HepG2 (cell line): ENCODE measurements at regions not wholly inside any gene's neighbourhood (a gene's known extent, or its start where the extent isn't known, plus 50 kb on each side); places are given as distances from the start of the nearest gene placed in this dataset.

Experiments used
- ATAC-seq: fragments of 200-7000 bp; cut with Tn5 transposase; 3 replicates; pipeline ENCODE4 v1.9.1; 2020; ENCODE audit warnings: mild to moderate bottlenecking, moderate library complexity
- BruUV-seq: library from RNA; stranded (reverse); fragments of 400-500 nt; replicated peaks from 2 replicates; lab custom pipeline; 2021; lab: Mats Ljungman, UMichigan
- CTCF ChIA-PET: fragments of 300-600 bp; formaldehyde crosslinking; extraction: SDS; loops from one replicate; lab custom pipeline; 2021; ENCODE audit warnings: low total read pairs, inconsistent platforms, low intra/inter-chr PET ratio; lab: Yijun Ruan, JAX
- POLR2A ChIA-PET: fragments of 350-600 bp; sonication (Branson Sonifier 250); formaldehyde crosslinking; loops from one replicate; lab custom pipeline; 2020; ENCODE audit warnings: antibody characterized with exemption, inconsistent platforms; lab: Yijun Ruan, JAX
- DNase-seq: peaks from one replicate; pipeline ENCODE4 v3.0.0-alpha.2; 2015; ENCODE audit warnings: low spot score
- FAIRE-seq: peaks from 3 replicates; lab custom pipeline; 2011; peaks lifted over from hg19 to GRCh38; lab: Jason Lieb, UNC
- H2AFZ ChIP-seq: one replicate; pipeline ENCODE4 v1.6.1; 2011; ENCODE audit warnings: low read length, inconsistent platforms
- H3K27ac ChIP-seq: fragments of 300-600 bp; 3 replicates; pipeline ENCODE4 v1.8.0; 2011; ENCODE audit warnings: mixed run types, mild to moderate bottlenecking, mixed read lengths, low read length, inconsistent platforms; ENCODE audit not compliant: insufficient read depth; ENCODE audit errors: extremely low read length
- H3K27me3 ChIP-seq, 2 experiments: fragments of 200-600 bp in 1 of 2; 2 replicates in 1 of 2; 3 replicates in 1 of 2; pipeline versions ENCODE4 v1.6.0 to v1.8.0; 2011; ENCODE audit warnings: low read length in 2 of 2, mild to moderate bottlenecking in 2 of 2, moderate library complexity in 2 of 2, inconsistent platforms in 1 of 2; ENCODE audit not compliant: insufficient read depth in 2 of 2, control insufficient read depth in 1 of 2
- H3K36me3 ChIP-seq, 2 experiments: fragments of 200-600 bp in 1 of 2; replicated peaks in 1 of 2; 2 replicates in 1 of 2; 3 replicates in 1 of 2; pipeline versions ENCODE4 v1.5.1 to v1.8.0; 2011; ENCODE audit warnings: low read length in 2 of 2, inconsistent platforms in 1 of 2; ENCODE audit not compliant: insufficient read depth in 2 of 2, control insufficient read depth in 1 of 2
- H3K4me1 ChIP-seq: 2 replicates; pipeline ENCODE4 v1.5.1; 2012; ENCODE audit warnings: low read length, inconsistent platforms; ENCODE audit not compliant: insufficient read depth
- H3K4me2 ChIP-seq: 2 replicates; pipeline ENCODE4 v1.6.0; 2011; ENCODE audit warnings: low read depth, low read length, inconsistent platforms
- H3K4me3 ChIP-seq, 3 experiments: fragments of 200-600 bp in 1 of 3; sonication (generic), shearing (Covaris generic) in 1 of 3; replicated peaks in 1 of 3; 2 replicates each; pipeline ENCODE4 v1.5.1; 2011 to 2016; ENCODE audit warnings: low read length in 3 of 3, inconsistent platforms in 2 of 3, low read depth in 2 of 3, mild to moderate bottlenecking in 2 of 3, control low read depth in 1 of 3, mixed read lengths in 1 of 3; ENCODE audit not compliant: insufficient read depth in 1 of 3
- H3K79me2 ChIP-seq: one replicate; pipeline ENCODE4 v1.6.1; 2011; ENCODE audit warnings: low read length, inconsistent platforms; ENCODE audit not compliant: insufficient read depth
- H3K9ac ChIP-seq: 2 replicates; pipeline ENCODE4 v1.6.0; 2011; ENCODE audit warnings: mild to moderate bottlenecking, low read depth, low read length, inconsistent platforms; ENCODE audit not compliant: insufficient read depth
- H3K9me3 ChIP-seq: 2 replicates; pipeline ENCODE4 v1.5.1; 2012; ENCODE audit warnings: mild to moderate bottlenecking, low read length
- H4K20me1 ChIP-seq: 2 replicates; pipeline ENCODE4 v1.6.0; 2011; ENCODE audit warnings: inconsistent platforms, mild to moderate bottlenecking, low read length, moderate library complexity; ENCODE audit not compliant: insufficient read depth
- ARHGAP35 ChIP-seq: sonication (generic); formaldehyde crosslinking; IDR thresholded peaks from 2 replicates; pipeline ENCODE4 v1.9.0; 2022; ENCODE audit warnings: mild to moderate bottlenecking, inconsistent platforms, moderate library complexity, missing genetic modification reagents, borderline replicate concordance
- CHD4 ChIP-seq: fragments of 200-600 bp; sonication (generic); IDR thresholded peaks from 2 replicates; pipeline ENCODE4 v1.7.0; 2017; ENCODE audit warnings: mild to moderate bottlenecking, low read length, borderline replicate concordance
- FOXJ3 ChIP-seq: sonication (generic); formaldehyde crosslinking; IDR thresholded peaks from 2 replicates; pipeline ENCODE4 v1.4.0; 2020; ENCODE audit warnings: missing genetic modification reagents, mild to moderate bottlenecking, borderline replicate concordance
- GATAD1 ChIP-seq: IDR thresholded peaks from 2 replicates; pipeline ENCODE4 v1.6.1; 2016; ENCODE audit warnings: missing genetic modification reagents, missing compliant biosample characterization
- GPN1 ChIP-seq: sonication (generic); formaldehyde crosslinking; IDR thresholded peaks from 2 replicates; pipeline ENCODE4 v1.5.1; 2020; ENCODE audit warnings: missing genetic modification reagents, borderline replicate concordance
- MED8 ChIP-seq: sonication (generic); formaldehyde crosslinking; IDR thresholded peaks from 2 replicates; pipeline ENCODE4 v1.8.1; 2023; ENCODE audit warnings: mild to moderate bottlenecking, missing genetic modification reagents; ENCODE audit not compliant: insufficient replicate concordance
- NFE2L2 ChIP-seq: fragments of 150-350 bp; IDR thresholded peaks from 2 replicates; pipeline ENCODE4 v1.6.1; 2014; ENCODE audit warnings: low read length
- RCOR2 ChIP-seq: IDR thresholded peaks from 2 replicates; pipeline ENCODE4 v1.6.1; 2016; ENCODE audit warnings: missing biosample characterization, missing genetic modification reagents
- ZNF160 ChIP-seq: sonication (generic); formaldehyde crosslinking; IDR thresholded peaks from 2 replicates; pipeline ENCODE4 v1.8.0; 2022; ENCODE audit warnings: mild to moderate bottlenecking, inconsistent platforms, missing genetic modification reagents
- ZNF550 ChIP-seq: sonication (generic); formaldehyde crosslinking; IDR thresholded peaks from 2 replicates; pipeline ENCODE4 v1.4.0; 2020; ENCODE audit warnings: mild to moderate bottlenecking, missing genetic modification reagents, borderline replicate concordance
- ZNF589 ChIP-seq: sonication (generic); formaldehyde crosslinking; conservative IDR thresholded peaks from 2 replicates; pipeline ENCODE4 v1.8.0; 2022; ENCODE audit warnings: mild to moderate bottlenecking, moderate library complexity, missing genetic modification reagents
- ZNF674 ChIP-seq: sonication (generic); formaldehyde crosslinking; IDR thresholded peaks from 2 replicates; pipeline ENCODE4 v1.5.0; 2020; ENCODE audit warnings: low read depth, mild to moderate bottlenecking, missing genetic modification reagents
- ZNF7 ChIP-seq: IDR thresholded peaks from 2 replicates; pipeline ENCODE4 v1.6.1; 2016; ENCODE audit warnings: missing biosample characterization, missing genetic modification reagents
- WGBS: methylation state at CpG from one replicate; pipeline ENCODE4 v1.1.6; 2017; ENCODE audit warnings: low lambda C conversion rate; 5-methylcytosine and 5-hydroxymethylcytosine counted together
- in situ Hi-C: cut with HindIII; loops from 2 replicates; pipeline ENCODE4 v1.10.0; 2017; ENCODE audit warnings: low pct_unique_long_range_greater_than_20kb; ENCODE audit not compliant: extremely low pct_ligation_motif_present
- intact Hi-C: fragments of 100-400 bp; cut with micrococcal nuclease; formaldehyde crosslinking; loops from one replicate; pipeline ENCODE4 v1.10.0; 2022; ENCODE audit not compliant: unreplicated experiment
- TF ChIP-seq, protein P1 (sequence below): sonication (generic); formaldehyde crosslinking; IDR thresholded peaks from 2 replicates; pipeline ENCODE4 v1.8.1; 2023; ENCODE audit warnings: mild to moderate bottlenecking, inconsistent platforms, moderate library complexity, missing genetic modification reagents, borderline replicate concordance
- TF ChIP-seq, protein P2 (sequence below): IDR thresholded peaks from 2 replicates; pipeline ENCODE4 v1.6.1; 2012; ENCODE audit warnings: inconsistent platforms
- TF ChIP-seq, protein P3 (sequence below): sonication (generic); formaldehyde crosslinking; IDR thresholded peaks from 2 replicates; pipeline ENCODE4 v1.4.0; 2020; ENCODE audit warnings: missing genetic modification reagents
- TF ChIP-seq, protein P4 (sequence below): sonication (generic); formaldehyde crosslinking; IDR thresholded peaks from 2 replicates; pipeline ENCODE4 v1.8.0; 2022; ENCODE audit warnings: missing genetic modification reagents, mild to moderate bottlenecking, borderline replicate concordance
- TF ChIP-seq, protein P5 (sequence below): IDR thresholded peaks from 2 replicates; pipeline ENCODE4 v1.4.0; 2020; ENCODE audit warnings: mild to moderate bottlenecking, missing genetic modification reagents

DNA sequence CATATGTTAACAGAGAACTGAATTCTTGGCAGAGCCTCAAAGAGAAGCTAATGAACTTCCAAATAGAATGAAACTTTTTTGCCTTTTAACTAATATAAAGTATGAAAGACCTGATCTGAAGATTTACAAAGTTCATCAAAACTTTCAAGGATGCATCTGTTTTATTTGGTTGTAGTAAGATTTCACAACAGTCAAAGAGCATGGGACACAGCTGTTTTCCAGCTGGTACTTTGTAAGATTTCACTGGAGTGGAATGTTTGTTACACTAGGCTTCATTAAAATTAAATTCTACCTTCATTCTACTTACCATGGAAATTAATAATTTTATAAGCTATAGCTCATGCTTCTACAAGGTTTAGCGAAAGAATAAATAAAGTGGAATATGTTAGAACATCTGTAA, 351.2 kb downstream of the SLC6A15 start:
- H3K27me3 ChIP-seq = no peaks in the 10 kb centered on the region
- FAIRE-seq (no peak), DNase-seq (no peak), ATAC-seq (no peak)
- intact Hi-C loops (no loop called here), in situ Hi-C loops (no loop called here)
- POLR2A ChIA-PET = no interaction called here
- CTCF ChIA-PET = no interaction called here
- no peak overlapping the region for H2AFZ ChIP-seq
- H3K27ac ChIP-seq = no peak overlapping the region
- H3K4me2 ChIP-seq = no peak overlapping the region
- no peaks in the 10 kb centered on the region for H3K36me3 ChIP-seq
- H3K4me3 ChIP-seq = no peak overlapping the region
- no peak overlapping the region for H3K9ac ChIP-seq
- H3K9me3 ChIP-seq = peaks cover 3% of the 10 kb centered on the region; the same call in 1 of the 2 replicates
- no TSS peak for BruUV-seq
- WGBS = 2% methylated on average over 1 of the region's 1 CpG
- H4K20me1 ChIP-seq = no peaks in the 10 kb centered on the region
- H3K4me1 ChIP-seq = no peaks in the 10 kb centered on the region
- no peaks in the 10 kb centered on the region for H3K79me2 ChIP-seq
- TF ChIP-seq CHD4 (no peak), NFE2L2 (no peak), MED8 (CRISPR knock-in tag) (no peak), ZNF7 (no peak), GATAD1 (CRISPR knock-in tag) (no peak), ZNF160 (CRISPR knock-in tag) (no peak), RCOR2 (CRISPR knock-in tag) (no peak), GPN1 (CRISPR knock-in tag) (no peak), ARHGAP35 (CRISPR knock-in tag) (no peak), ZNF674 (CRISPR knock-in tag) (no peak), ZNF589 (CRISPR knock-in tag) (no peak), FOXJ3 (no peak), ZNF550 (CRISPR knock-in tag) (no peak)
- TF ChIP-seq, protein P1, sequence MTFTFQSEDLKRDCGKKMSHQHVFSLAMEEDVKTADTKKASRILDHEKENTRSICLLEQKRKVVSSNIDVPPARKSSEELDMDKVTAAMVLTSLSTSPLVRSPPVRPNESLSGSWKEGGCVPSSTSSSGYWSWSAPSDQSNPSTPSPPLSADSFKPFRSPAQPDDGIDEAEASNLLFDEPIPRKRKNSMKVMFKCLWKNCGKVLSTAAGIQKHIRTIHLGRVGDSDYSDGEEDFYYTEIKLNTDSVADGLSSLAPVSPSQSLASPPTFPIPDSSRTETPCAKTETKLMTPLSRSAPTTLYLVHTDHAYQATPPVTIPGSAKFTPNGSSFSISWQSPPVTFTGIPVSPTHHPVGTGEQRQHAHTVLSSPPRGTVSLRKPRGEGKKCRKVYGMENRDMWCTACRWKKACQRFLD (CRISPR knock-in tag) = no peak
- TF ChIP-seq, protein P2, sequence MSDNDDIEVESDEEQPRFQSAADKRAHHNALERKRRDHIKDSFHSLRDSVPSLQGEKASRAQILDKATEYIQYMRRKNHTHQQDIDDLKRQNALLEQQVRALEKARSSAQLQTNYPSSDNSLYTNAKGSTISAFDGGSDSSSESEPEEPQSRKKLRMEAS = no peak
- TF ChIP-seq, protein P3, sequence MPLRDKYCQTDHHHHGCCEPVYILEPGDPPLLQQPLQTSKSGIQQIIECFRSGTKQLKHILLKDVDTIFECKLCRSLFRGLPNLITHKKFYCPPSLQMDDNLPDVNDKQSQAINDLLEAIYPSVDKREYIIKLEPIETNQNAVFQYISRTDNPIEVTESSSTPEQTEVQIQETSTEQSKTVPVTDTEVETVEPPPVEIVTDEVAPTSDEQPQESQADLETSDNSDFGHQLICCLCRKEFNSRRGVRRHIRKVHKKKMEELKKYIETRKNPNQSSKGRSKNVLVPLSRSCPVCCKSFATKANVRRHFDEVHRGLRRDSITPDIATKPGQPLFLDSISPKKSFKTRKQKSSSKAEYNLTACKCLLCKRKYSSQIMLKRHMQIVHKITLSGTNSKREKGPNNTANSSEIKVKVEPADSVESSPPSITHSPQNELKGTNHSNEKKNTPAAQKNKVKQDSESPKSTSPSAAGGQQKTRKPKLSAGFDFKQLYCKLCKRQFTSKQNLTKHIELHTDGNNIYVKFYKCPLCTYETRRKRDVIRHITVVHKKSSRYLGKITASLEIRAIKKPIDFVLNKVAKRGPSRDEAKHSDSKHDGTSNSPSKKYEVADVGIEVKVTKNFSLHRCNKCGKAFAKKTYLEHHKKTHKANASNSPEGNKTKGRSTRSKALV (CRISPR knock-in tag) = no peak
- TF ChIP-seq, protein P4, sequence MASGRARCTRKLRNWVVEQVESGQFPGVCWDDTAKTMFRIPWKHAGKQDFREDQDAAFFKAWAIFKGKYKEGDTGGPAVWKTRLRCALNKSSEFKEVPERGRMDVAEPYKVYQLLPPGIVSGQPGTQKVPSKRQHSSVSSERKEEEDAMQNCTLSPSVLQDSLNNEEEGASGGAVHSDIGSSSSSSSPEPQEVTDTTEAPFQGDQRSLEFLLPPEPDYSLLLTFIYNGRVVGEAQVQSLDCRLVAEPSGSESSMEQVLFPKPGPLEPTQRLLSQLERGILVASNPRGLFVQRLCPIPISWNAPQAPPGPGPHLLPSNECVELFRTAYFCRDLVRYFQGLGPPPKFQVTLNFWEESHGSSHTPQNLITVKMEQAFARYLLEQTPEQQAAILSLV = no peak
- TF ChIP-seq, protein P5, sequence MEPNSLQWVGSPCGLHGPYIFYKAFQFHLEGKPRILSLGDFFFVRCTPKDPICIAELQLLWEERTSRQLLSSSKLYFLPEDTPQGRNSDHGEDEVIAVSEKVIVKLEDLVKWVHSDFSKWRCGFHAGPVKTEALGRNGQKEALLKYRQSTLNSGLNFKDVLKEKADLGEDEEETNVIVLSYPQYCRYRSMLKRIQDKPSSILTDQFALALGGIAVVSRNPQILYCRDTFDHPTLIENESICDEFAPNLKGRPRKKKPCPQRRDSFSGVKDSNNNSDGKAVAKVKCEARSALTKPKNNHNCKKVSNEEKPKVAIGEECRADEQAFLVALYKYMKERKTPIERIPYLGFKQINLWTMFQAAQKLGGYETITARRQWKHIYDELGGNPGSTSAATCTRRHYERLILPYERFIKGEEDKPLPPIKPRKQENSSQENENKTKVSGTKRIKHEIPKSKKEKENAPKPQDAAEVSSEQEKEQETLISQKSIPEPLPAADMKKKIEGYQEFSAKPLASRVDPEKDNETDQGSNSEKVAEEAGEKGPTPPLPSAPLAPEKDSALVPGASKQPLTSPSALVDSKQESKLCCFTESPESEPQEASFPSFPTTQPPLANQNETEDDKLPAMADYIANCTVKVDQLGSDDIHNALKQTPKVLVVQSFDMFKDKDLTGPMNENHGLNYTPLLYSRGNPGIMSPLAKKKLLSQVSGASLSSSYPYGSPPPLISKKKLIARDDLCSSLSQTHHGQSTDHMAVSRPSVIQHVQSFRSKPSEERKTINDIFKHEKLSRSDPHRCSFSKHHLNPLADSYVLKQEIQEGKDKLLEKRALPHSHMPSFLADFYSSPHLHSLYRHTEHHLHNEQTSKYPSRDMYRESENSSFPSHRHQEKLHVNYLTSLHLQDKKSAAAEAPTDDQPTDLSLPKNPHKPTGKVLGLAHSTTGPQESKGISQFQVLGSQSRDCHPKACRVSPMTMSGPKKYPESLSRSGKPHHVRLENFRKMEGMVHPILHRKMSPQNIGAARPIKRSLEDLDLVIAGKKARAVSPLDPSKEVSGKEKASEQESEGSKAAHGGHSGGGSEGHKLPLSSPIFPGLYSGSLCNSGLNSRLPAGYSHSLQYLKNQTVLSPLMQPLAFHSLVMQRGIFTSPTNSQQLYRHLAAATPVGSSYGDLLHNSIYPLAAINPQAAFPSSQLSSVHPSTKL = no peak
